HG02970 (cell line): ENCODE measurements at regions not wholly inside any gene's neighbourhood (a gene's known extent, or its start where the extent isn't known, plus 50 kb on each side); places are given as distances from the start of the nearest gene placed in this dataset.
"Not testable (repeated sequence)": the region's sequence is repeated elsewhere in the genome, so short reads cannot be mapped to it uniquely, and the experiment has no call there.

Source experiments
- ATAC-seq: cut with Tn5 transposase; IDR thresholded peaks from one replicate; pipeline ENCODE4 v1.9.1; 2021; ENCODE audit warnings: mild to moderate bottlenecking, moderate library complexity, moderate number of reproducible peaks; ENCODE audit not compliant: unreplicated experiment, low FRiP score

DNA sequence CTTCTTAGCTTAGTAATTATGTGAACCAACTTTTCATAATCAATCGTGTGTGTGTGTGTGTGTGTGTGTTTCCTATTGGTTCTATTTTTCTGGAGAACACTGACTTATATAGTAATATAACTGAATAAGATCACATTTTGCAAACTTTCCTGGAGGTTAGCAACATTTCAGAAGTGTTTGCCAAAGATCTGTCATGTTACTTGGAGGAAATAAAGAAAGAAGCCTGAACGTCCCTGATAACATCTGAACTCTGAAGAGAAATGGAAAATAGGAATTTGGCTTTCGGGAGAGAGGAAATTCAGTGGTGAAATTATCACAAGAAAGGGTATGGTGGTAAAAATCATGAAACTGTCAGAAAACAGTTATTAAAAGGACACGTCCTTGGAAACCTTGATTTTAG, 984.4 kb upstream of the AUTS2 start:
- ATAC-seq = no peak

DNA sequence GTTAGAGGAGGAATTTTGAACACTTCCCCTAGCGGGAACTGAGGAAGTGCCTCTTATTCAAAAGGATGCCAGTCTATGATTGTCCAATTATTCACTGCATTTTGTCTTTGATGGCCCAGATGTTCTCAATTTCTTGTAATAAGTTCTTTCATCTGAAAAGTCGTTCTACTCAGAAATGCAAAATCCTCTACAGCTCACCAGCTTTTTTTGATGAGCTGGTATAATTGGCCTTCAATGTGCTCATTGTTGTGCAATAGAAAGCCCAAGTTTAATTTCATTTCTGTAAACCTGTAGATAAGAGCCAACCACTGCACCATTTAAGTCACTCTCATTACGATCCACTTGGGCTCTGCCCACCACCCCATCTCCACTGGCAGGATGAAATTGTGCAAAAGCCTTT, 978.7 kb upstream of the AUTS2 start:
- no peak for ATAC-seq

DNA sequence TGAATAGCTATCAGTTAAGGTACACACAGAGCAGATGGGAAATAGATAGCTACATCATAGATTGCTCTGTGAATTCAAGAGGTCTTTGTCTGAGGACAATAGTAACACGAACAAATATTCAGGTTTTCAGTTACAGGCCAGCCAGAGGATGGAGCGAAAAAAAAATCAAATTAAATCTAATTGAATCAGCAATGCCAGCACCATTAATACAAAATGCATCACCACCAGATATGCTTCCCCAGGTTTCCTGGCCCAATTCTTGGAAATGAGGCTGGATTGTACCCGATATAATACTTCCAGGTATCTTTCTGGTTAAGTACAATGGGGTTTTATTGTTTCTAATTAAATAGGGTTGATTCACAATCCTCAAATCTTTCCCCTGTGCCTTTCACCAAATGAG, 975.8 kb upstream of the AUTS2 start:
- no peak for ATAC-seq

DNA sequence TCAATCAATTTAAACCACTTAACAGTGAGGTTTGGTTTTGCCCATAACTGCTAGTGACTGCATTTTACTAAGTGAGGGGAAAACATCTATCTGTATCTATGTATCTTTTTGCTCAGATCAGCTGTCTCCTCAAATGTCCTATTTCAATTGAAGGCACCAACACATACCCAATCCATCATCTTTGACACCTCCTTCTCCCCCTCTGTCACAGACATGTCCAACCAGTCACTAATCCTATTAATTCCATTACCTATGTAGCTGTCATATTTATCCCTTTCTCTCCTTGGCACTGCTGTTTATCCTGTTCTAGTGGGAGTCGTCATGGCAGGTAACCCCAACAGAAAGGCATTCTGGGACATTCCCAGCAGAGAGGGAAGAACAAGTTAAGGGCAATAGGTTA, 975.2 kb upstream of the AUTS2 start:
- ATAC-seq = no peak

DNA sequence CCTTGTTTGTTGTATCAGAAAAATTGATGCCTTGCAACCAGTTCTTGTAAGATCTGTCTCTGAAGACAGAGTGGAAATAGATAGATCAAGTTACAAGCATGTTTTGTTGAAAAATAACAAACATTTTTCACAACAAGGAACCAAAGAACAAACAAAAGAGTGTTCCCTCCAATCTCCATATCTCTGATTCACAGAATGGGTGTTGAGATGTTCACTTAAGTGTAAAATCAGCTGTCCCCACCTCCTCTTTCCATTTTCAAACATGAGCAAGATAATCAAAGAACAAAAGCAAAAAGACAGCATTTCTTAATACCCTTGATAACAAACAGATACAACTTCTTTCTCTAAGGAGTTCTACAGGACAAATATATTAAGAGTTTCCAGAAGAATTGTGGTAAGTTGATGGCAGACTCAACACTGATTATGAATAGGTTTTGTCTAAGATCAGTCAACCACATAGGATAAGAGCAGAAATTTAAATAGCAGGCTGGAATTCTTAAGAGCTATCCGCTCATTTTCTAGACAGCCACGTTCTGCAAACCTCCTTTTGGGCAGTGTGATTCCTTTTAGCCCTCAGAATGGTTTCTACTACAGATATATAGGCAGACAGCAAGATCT, 970.9 kb upstream of the AUTS2 start:
- no peak for ATAC-seq

DNA sequence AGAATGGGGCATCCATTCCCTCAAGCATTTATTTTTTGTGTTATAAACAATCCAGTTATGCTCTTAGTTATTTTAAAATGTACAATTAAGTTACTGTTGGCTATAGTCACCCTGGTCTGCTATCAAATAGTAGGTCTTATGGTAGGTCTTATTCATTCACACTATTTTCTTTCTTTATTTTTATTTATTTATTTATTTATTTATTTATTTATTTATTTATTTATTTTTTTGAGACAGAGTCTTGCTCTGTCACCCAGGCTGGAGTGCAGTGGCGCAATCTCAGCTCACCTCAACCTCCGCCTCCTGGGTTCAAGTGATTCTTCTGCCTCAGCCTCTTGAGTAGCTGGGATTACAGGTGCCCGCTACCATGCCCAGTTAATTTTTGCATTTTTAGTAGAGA, 967.4 kb upstream of the AUTS2 start:
- not testable (repeated sequence) for ATAC-seq

DNA sequence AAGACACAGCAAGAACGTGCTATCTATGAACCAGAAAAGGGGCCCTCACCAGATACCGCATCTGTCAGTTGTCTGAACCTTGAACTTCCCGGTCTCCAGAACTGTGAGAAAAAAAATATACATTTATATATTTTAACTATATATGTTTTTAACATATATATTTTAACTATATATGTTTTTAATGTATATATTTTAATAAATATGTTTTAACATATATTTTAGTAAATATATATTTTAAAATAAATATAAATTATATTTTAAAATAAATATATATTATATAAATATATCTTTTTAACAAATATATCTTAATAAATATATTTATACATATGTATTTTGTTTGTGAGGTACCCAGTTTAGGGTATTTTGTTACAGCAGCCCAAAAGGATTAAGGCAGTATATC, 958.2 kb upstream of the AUTS2 start:
- ATAC-seq = no peak

DNA sequence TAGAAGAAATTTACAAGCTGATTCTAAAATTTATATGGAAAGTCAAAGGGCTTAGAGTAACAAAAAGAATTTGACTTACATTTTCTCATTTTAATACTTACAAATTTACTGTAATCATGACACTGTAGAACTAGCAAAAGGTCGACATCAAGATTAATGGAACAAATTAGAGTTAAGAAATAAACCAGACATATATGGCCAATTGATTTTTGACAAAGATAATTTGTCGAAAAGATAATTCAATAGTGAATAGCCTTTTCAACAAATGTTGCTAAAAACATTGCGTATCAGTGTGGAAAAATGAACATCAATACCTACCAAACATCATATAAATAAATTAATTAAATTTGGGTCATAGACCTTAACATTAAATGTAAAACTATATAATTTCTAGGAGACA, 955.5 kb upstream of the AUTS2 start:
- no peak for ATAC-seq

DNA sequence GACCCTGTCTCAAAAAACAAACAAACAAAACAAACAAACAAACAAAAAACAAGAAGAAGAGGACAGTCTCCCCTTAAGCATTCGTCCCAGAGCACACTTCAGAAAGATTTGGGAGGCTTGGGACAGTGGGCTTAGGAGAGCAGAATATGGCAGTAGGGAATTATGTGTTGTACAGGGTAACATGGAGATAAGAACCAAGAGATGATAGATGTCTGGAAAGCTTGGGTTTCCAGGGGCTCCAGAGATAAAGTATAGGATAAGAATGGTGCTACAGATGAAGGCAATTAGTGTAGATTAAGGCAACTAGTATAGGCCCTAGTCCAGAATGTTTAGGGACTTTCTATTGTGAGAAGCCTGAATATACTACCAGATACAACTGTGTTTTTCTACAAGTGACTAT, 934.9 kb upstream of the AUTS2 start:
- ATAC-seq = no peak

DNA sequence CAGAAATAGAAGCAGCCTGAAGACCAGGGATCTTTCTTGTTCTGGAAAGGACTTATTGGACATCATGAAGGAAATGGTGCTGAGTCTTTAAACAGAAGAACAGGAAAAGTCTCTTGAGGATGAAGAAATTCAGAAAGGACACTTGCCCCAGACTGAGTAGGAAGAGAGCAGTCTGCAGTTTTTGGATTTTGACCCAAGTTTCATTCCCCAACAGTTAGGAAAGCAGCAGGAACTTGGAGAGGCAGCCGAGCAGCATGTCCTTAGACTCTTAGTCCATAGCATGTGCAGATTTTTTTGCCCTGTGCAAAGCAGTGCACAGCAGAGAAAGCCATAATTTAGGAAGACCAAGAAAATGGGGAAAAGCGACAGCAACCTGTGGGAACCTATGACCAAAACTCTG, 927.2 kb upstream of the AUTS2 start:
- ATAC-seq = no peak

DNA sequence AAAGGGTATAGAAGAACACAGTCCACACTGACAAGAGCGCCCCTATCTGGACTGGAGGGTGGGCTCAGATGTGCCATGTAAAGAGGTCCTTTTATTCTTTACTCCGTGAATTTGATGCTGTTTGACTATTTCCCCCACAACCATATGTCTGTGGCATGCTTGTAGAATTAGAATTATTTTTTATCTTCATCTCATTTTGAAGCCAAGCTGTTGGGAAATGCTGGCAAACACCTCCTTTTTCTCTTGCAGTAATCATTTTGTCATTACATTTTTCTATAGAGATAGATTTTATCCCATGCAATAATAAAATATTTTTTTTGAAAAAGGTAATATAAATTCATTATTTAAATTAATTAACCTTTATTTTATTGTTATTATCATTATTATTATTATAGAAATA, 926.6 kb upstream of the AUTS2 start:
- ATAC-seq = no peak

DNA sequence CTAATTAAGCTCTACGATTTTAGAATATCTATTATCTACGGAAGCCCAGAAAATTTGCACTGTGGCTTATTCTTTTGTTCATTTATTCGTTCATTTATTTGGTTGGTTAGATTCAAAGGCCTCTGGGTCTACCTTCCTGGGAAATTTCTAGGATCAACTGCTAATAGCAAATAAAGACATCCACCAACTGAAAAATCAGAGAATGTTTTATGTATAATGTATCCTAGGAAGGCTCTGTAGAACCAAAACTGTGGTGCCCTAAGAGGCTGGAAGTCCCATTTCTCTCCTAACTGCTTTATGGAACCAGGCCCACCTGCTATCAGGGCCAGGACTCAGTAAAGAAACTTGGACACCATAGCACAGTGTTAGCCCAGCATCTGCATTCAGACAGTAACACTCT, 923.4 kb upstream of the AUTS2 start:
- no peak for ATAC-seq

DNA sequence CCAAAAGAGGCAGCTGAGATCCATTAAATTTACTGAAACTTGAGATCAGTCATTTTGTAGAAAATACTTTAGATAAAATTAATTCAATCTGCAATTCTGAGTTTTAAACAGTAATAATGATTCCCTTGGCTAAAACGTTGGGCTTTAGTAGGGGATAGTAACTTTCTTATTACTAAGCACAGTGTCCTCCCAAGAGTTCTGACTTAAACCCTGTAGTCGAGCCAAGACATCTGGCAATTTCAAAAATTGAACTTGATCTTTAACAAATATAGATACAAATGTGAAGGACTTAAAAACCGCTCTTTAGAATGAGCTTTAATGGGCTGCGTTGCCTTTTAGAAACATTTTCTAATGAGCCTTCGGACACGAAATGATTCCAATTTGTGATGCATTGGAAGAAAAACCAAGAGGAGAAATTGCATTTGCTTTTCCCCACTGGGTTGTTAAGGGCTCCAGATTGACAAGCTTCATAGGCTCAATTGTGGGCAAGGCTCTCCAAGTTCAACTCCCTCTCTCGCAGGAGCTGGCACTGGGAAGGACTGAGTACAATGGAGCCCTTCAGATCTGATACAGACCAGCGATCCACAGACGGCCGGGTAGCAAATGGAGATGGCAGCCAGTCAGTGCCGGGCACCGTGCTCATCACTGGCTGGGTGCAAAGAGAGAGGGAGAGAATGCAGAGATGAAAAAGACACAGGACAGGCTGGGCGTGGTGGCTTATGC, 921.3 kb upstream of the AUTS2 start:
- ATAC-seq = no peak

DNA sequence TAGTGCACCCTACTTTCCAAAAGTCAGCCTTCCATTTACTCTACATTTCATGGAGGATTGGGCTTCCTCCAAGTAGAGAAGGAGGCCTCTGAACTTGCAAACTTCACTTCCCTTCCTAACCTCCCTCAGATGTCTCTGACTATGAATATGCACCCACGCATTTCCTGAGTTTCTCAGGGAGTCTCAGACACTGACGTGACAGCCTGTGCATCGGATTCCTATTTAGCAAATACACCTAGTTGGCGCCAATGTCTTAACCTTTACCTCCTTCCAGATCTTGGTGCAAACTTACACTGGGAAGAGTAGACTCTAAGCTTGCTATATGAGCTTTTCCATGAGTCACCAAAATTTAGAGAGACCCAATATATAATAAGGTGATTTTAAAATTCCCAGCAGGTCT, 920.1 kb upstream of the AUTS2 start:
- no peak for ATAC-seq

DNA sequence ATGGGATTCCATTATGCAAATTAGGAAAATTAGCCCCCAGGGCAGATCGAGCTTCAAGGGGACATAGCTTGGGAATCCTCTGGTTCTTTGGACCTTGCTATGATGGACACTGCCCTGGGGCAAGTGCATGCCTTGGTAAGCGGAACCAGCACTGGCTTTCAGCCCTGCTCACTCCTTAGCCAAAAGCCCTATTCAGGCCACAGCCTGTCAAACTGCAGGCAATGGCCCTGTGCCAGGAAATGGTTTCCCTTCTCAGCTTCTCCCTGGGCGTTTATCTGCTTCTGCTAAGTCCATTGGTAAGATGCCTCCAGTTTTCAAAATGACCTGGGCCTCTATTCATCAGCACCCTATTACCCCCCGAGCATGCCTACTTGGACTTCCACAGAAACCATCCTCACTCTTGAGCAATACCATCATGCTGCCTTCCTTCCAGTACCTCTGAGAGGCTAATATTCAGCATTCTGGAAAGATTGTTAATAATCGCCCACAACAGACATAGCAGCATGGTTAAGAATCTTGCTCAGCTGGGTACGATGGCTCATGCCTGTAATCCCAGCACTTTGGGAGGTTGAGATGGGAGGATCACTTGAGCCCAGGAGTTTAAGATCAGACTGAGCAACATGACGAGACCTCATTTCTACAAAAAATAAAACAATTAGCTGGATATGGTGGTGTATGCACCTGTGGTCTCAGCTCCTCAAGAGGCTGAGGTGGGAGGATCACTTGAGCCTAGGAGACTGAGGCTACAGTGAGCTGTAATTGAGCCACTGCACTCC, 918.6 kb upstream of the AUTS2 start:
- no peak for ATAC-seq

DNA sequence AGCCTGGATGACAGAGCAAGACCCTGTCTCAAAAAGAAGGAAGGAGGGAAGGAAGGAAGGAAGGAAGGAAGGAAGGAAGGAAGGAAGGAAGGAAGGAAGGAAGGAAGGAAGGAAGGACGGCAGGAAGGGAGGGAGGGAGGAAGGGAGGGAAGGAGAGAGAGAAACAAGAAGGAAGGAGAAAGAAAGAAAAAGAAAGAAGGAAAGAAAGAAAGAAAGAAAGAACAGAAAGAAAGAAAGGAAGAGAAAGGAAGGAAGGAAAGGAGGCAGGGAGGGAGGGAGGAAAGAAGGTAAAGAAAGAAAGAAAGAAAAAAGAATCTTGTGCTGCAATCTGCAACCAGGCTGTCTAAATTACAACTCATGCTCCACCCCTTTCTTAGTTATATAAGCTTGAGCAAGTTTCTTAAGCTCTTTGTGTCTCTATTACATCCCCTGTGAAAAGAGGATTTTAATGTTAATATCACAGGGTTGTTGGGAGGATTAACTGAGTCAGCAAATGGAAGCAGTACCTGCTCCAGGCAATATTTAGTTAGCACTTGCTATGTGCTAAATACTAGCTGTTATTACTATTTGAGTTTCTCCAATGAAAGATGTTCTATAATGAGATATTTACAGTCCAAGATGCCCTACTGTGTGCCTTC, 917.9 kb upstream of the AUTS2 start:
- ATAC-seq = no peak

DNA sequence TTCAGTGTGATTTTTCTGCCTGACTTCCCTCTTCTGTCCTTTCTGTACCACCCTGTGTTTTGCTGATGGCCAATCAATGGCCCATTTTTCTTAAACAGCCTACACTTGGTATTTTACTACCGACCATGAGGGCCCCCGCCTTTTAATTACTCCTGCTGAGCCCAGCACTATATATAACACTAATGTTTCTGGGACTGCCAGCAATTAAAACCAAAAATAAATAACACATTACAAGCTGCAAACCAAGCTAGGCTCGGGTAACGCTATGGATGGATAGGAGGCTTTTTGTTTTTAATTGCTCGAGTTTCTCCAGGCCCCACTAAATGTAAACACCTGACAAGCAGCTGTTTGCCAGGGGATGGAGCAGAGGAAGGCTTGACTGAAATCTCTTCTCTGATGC, 915.4 kb upstream of the AUTS2 start:
- no peak for ATAC-seq

DNA sequence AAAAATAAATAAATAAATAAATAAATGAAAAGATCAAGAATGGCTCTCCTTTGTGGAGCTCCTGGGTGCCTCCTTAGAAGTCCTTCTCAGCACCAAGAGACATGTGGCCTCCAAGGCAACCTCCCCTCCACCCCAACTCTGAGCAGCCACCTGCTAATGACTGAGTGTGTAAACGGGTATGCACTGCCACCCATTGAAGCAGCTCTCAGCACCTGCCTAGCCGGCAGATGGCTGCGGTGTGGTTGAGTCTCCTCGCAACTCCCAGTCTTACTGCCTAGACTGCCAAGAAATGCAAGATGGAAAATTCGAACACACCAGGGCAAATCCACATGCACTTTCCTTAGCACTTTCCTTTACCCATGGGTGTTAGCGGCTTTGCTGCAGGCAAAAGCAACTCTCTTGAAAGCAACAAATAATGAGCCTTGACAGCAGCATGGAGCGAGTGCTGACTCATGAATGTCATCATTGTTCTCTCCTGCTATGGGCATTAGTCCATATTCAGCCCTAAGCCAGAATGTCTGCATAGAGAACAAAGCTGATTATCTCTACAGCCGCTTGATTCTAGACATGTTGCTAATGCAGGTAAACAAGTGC, 913.9 kb upstream of the AUTS2 start:
- ATAC-seq = no peak

DNA sequence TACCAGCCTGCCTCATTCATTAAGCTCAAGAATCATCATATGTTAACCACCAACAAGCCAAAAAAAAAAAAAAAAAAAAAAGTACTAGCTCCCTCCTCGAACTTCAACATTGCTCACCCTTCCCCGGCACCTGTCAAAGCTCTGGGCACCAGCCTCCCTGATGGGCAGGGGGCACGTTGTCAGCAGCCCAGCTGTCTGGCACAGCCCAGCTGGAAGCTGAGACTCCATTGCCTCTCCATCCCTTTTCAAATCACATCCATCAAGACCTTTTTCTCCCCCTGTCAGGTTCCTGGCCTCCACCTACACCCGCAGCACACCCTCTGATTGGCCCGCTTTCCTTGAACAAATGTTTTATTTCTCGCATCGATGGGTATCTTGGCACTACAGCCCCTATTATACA, 913.3 kb upstream of the AUTS2 start:
- ATAC-seq = no peak

DNA sequence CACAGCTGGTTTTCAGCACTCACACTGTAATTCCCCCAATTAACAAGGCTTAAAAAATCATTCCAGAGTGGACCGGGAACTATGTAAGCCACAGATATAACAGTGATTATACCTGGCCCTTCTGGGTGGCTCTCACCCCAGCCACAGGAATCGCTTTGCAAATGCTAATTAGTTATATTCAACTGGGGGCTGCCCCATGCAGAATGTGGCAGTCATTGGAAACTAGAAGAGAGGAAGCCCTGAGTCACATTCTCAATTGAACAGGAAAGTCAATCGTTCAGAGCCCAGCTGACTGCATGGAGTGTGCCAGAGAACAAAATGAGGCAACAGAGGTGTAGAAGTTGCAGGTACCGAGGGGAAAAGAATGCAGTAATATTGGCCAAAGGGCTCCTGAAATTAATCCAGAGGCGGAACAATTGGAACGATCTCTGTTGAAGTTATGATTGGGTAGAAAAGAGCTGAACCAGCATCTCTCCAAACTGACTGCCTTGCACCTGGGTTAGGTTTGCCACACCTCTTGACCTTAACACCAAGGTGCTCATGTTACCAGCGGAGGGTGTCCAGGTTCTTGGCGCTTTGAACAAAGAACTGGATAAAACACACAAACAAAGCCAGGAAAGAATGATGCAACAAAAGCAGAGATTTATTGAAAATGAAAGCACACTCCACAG, 909.7 kb upstream of the AUTS2 start:
- ATAC-seq = no peak

DNA sequence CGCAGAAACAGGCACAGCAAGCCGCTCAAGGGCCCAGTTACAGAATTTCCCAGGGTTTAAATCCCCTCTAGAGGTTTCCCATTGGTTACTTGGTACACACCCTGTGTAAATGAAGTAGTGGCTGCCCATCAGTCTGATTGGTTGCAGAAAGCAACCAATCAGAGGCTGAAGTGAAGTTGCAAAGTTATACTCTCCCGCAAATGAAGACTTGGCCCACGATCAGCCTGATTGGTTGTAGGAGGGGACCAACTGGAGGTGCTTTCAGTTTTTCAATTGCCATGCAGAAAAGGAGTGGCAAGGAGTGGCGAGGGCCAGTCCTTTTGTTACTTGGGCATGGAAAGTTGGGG, 909.2 kb upstream of the AUTS2 start:
- ATAC-seq = no peak
